ENCODE measurements at regions not wholly inside any gene's neighbourhood (a gene's known extent, or its start where the extent isn't known, plus 50 kb on each side); places are given as distances from the start of the nearest gene placed in this dataset.

DNA sequence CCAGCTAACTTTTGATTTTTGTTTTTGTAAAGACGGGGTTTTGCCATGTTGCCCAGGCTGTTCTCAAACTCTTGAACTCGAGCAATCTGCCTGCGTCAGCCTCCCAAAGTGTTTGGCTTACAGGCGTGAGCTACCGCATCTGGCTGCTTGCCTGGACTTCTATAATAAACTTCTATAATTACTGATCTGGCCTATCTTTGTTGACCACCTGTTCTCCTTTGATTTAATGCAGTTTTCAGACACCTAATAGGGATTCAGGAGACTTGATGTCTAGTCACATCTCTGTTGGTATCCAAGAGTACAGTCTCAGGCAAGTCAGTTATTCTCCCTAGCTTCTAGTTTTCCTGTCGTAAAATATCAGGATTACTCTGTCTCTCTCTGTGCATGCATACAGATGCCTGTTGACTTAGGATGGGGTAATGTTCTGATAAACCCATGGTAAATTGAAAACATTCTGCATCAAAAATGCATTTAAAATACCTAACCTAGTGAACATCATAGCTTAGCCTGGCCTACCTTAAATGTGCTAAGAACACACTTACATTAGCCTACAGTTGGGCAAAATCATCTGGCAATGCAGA is 51.5 kb upstream of the NR3C1 start:
- WGBS, 2 donors: 89 to 94% methylated on average over 6 of the region's 6 CpGs
- TF ChIP-seq POLR2A (IDR thresholded peaks at IDR 0.05): no peak
- TF ChIP-seq, protein P1, sequence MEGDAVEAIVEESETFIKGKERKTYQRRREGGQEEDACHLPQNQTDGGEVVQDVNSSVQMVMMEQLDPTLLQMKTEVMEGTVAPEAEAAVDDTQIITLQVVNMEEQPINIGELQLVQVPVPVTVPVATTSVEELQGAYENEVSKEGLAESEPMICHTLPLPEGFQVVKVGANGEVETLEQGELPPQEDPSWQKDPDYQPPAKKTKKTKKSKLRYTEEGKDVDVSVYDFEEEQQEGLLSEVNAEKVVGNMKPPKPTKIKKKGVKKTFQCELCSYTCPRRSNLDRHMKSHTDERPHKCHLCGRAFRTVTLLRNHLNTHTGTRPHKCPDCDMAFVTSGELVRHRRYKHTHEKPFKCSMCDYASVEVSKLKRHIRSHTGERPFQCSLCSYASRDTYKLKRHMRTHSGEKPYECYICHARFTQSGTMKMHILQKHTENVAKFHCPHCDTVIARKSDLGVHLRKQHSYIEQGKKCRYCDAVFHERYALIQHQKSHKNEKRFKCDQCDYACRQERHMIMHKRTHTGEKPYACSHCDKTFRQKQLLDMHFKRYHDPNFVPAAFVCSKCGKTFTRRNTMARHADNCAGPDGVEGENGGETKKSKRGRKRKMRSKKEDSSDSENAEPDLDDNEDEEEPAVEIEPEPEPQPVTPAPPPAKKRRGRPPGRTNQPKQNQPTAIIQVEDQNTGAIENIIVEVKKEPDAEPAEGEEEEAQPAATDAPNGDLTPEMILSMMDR (IDR thresholded peaks at IDR 0.05): no peak
- Histone ChIP-seq H3K4me3 (no peak overlapping the region), H3K36me3 (ENCODE audit: low read depth, missing control alignments) (no peaks in the 10 kb centered on the region), H3K9me3 (no peaks in the 10 kb centered on the region), H3K27ac (no peak overlapping the region), H3K27me3 (no peaks in the 10 kb centered on the region), H3K4me1 (no peaks in the 10 kb centered on the region)
- DNase-seq: no peak
- intact Hi-C loops (cut with DNase I; ENCODE audit: low total_unique reads): no loop called here

DNA sequence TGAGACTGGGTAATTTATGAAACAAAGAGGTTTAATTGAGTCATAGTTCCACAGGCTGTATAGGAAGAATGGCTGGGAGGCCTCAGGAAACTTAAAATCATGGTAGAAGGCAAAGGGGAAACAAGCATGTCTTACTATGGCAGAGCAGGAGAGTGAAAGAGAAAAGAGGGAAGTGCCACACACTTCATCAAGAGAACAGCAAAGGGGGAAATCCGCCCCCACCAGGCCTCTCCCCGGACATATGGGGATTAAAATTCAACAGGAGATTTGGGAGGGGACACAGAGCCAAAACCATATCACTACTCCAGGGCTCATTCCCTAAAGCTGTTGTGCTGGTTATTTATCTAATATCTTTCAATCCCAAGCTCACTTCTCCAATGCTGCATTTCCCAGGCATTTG is 50.2 kb upstream of the NR3C1 start:
- intact Hi-C loops (cut with DNase I; ENCODE audit: low total_unique reads): no loop called here
- WGBS, 2 donors: 76 to 86% methylated on average over 2 of the region's 2 CpGs
- H3K36me3 ChIP-seq (ENCODE audit: low read depth, missing control alignments): no peaks in the 10 kb centered on the region

More for the DNA sequence above, 50.2 kb upstream of the NR3C1 start:
- Histone ChIP-seq H3K27me3 (no peaks in the 10 kb centered on the region), H3K27ac (no peak overlapping the region), H3K9me3 (no peaks in the 10 kb centered on the region), H3K4me3 (no peak overlapping the region), H3K4me1 (no peaks in the 10 kb centered on the region)
- no peak for DNase-seq
- no peak for TF ChIP-seq POLR2A (IDR thresholded peaks at IDR 0.05)
- TF ChIP-seq, protein P1 (IDR thresholded peaks at IDR 0.05): no peak

Small RNA genes lying in the stretch of these regions (microRNA-seq; reads per million reads assigned to microRNA genes)
- 0 reads per million in 2 donors for gene MIR5197 (ENCODE audit: borderline number of aligned reads in 2 of 2, borderline replicate concordance in 1 of 2)

Small RNA genes lying in the stretch of these regions (small RNA-seq; reads per million reads assigned to genes)
- gene MIR5197: 0 reads per million in 2 donors
- 0 reads per million in 2 donors for gene RNU7-156P
